H9 (cell line): ENCODE measurements at regions not wholly inside any gene's neighbourhood (a gene's known extent, or its start where the extent isn't known, plus 50 kb on each side); places are given as distances from the start of the nearest gene placed in this dataset.

Experiments
- DNase-seq: peaks from one replicate; pipeline ENCODE4 v3.0.0-alpha.2; 2017
- H2AFZ ChIP-seq: one replicate; pipeline ENCODE4 v1.6.1; 2013; ENCODE audit warnings: mild to moderate bottlenecking, low read length, control low read depth, moderate library complexity
- H2AK5ac ChIP-seq: 2 replicates; pipeline ENCODE4 v1.6.1; 2013; ENCODE audit warnings: low read length, control low read depth, mixed read lengths; ENCODE audit not compliant: insufficient read length
- H2BK120ac ChIP-seq: one replicate; pipeline ENCODE4 v1.6.1; 2013; ENCODE audit warnings: low read depth, mild to moderate bottlenecking, low read length, control low read depth, inconsistent platforms; ENCODE audit not compliant: poor library complexity, severe bottlenecking
- H2BK12ac ChIP-seq: 2 replicates; pipeline ENCODE4 v1.6.1; 2013; ENCODE audit warnings: low read length, control low read depth, mixed read lengths, low read depth; ENCODE audit not compliant: insufficient read length
- H2BK15ac ChIP-seq: 2 replicates; pipeline ENCODE4 v1.6.1; 2013; ENCODE audit warnings: low read depth, low read length, control low read depth
- H2BK20ac ChIP-seq: one replicate; pipeline ENCODE4 v1.6.1; 2013; ENCODE audit warnings: low read depth, mild to moderate bottlenecking, low read length, control low read depth, inconsistent platforms; ENCODE audit not compliant: poor library complexity, severe bottlenecking
- H2BK5ac ChIP-seq: 2 replicates; pipeline ENCODE4 v1.6.1; 2013; ENCODE audit warnings: low read length, control low read depth, mixed read lengths; ENCODE audit not compliant: insufficient read length
- H3K14ac ChIP-seq: 2 replicates; pipeline ENCODE4 v1.6.1; 2013; ENCODE audit warnings: low read length, control low read depth; ENCODE audit not compliant: insufficient read depth
- H3K18ac ChIP-seq: 2 replicates; pipeline ENCODE4 v1.6.1; 2013; ENCODE audit warnings: low read depth, mild to moderate bottlenecking, mixed read lengths, low read length, control low read depth; ENCODE audit not compliant: insufficient read length
- H3K23ac ChIP-seq: 2 replicates; pipeline ENCODE4 v1.6.1; 2013; ENCODE audit warnings: low read length, control low read depth, mixed read lengths, low read depth; ENCODE audit not compliant: insufficient read length
- H3K23me2 ChIP-seq: 2 replicates; pipeline ENCODE4 v1.6.1; 2013; ENCODE audit warnings: low read depth, mild to moderate bottlenecking, mixed read lengths, low read length, control low read depth; ENCODE audit not compliant: insufficient read length, poor library complexity, severe bottlenecking
- H3K27ac ChIP-seq: 2 replicates; pipeline ENCODE4 v1.5.1; 2013; ENCODE audit warnings: low read length, control low read depth, mixed read lengths, low read depth; ENCODE audit not compliant: insufficient read length
- H3K27me3 ChIP-seq: 2 replicates; pipeline ENCODE4 v1.6.1; 2013; ENCODE audit warnings: low read length, control low read depth, inconsistent platforms; ENCODE audit not compliant: insufficient read depth
- H3K4ac ChIP-seq: 2 replicates; pipeline ENCODE4 v1.6.1; 2013; ENCODE audit warnings: low read depth, mild to moderate bottlenecking, control low read depth, inconsistent platforms, low read length, moderate library complexity
- H3K4me1 ChIP-seq: 2 replicates; pipeline ENCODE4 v1.6.1; 2013; ENCODE audit warnings: low read length, control low read depth, inconsistent platforms; ENCODE audit not compliant: insufficient read depth
- H3K4me2 ChIP-seq: 2 replicates; pipeline ENCODE4 v1.6.1; 2013; ENCODE audit warnings: low read length, control low read depth, mixed read lengths; ENCODE audit not compliant: insufficient read length, insufficient read depth
- H3K56ac ChIP-seq: 2 replicates; pipeline ENCODE4 v1.6.1; 2013; ENCODE audit warnings: low read depth, mild to moderate bottlenecking, mixed read lengths, low read length, control low read depth; ENCODE audit not compliant: insufficient read length
- H3K79me1 ChIP-seq: 2 replicates; pipeline ENCODE4 v1.6.1; 2013; ENCODE audit warnings: low read depth, mild to moderate bottlenecking, moderate library complexity, low read length, control low read depth, inconsistent platforms; ENCODE audit not compliant: insufficient read depth, poor library complexity, severe bottlenecking
- H3K79me2 ChIP-seq: 2 replicates; pipeline ENCODE4 v1.6.1; 2013; ENCODE audit warnings: low read length, control low read depth, inconsistent platforms; ENCODE audit not compliant: insufficient read depth
- H3K9ac ChIP-seq: 2 replicates; pipeline ENCODE4 v1.6.1; 2013; ENCODE audit warnings: low read length, control low read depth, mixed read lengths; ENCODE audit not compliant: insufficient read length; ENCODE audit errors: extremely low read depth
- H3K9me3 ChIP-seq: one replicate; pipeline ENCODE4 v1.6.1; 2013; ENCODE audit warnings: low read depth, low read length, inconsistent platforms; ENCODE audit not compliant: control insufficient read depth
- H3T11ph ChIP-seq: one replicate; pipeline ENCODE4 v1.6.1; 2013; ENCODE audit warnings: mild to moderate bottlenecking, low read length, control low read depth, inconsistent platforms
- H4K20me1 ChIP-seq: one replicate; pipeline ENCODE4 v1.6.1; 2013; ENCODE audit not compliant: control insufficient read depth, insufficient read length, insufficient read depth
- H4K5ac ChIP-seq: 2 replicates; pipeline ENCODE4 v1.6.1; 2013; ENCODE audit warnings: low read depth, mild to moderate bottlenecking, mixed read lengths, low read length, control low read depth; ENCODE audit not compliant: insufficient read length
- H4K8ac ChIP-seq: replicated peaks from 2 replicates; pipeline ENCODE4 v1.6.1; 2013; ENCODE audit warnings: low read length, control low read depth, mixed read lengths, low read depth; ENCODE audit not compliant: insufficient read length
- H4K91ac ChIP-seq: 2 replicates; pipeline ENCODE4 v1.6.1; 2013; ENCODE audit warnings: low read depth, mild to moderate bottlenecking, moderate library complexity, mixed read lengths, low read length, control low read depth; ENCODE audit not compliant: insufficient read length
- H3K27ac Mint-ChIP-seq, 3 experiments: 2 replicates in 2 of 3; 3 replicates in 1 of 3; pipeline ENCODE4 v1.8.0; 2020 to 2021; ENCODE audit warnings: mixed read lengths in 3 of 3, mild to moderate bottlenecking in 1 of 3, moderate library complexity in 1 of 3
- H3K27me3 Mint-ChIP-seq: 2 replicates; pipeline ENCODE4 v1.8.0; 2021; ENCODE audit warnings: low read depth, mild to moderate bottlenecking, moderate library complexity, mixed read lengths
- H3K36me3 Mint-ChIP-seq, 3 experiments: 2 replicates in 2 of 3; 3 replicates in 1 of 3; pipeline ENCODE4 v1.8.0; 2020 to 2021; ENCODE audit warnings: low read depth in 3 of 3, mixed read lengths in 3 of 3; ENCODE audit not compliant: insufficient read depth in 1 of 3
- H3K4me1 Mint-ChIP-seq, 2 experiments: 2 replicates each; pipeline ENCODE4 v1.8.0; 2020; ENCODE audit warnings: mixed read lengths in 2 of 2
- H3K4me3 Mint-ChIP-seq, 2 experiments: 2 replicates in 1 of 2; 3 replicates in 1 of 2; pipeline ENCODE4 v1.8.0; 2020 to 2021; ENCODE audit warnings: mild to moderate bottlenecking in 2 of 2, mixed read lengths in 2 of 2, moderate library complexity in 1 of 2
- H3K9me3 Mint-ChIP-seq, 2 experiments: 2 replicates in 1 of 2; 3 replicates in 1 of 2; pipeline ENCODE4 v1.8.0; 2020; ENCODE audit warnings: mild to moderate bottlenecking in 2 of 2, mixed read lengths in 2 of 2, moderate library complexity in 1 of 2
- CTCF ChIP-seq: fragments of 200-600 bp; sonication (generic); conservative IDR thresholded peaks from 3 replicates; pipeline ENCODE4 v1.8.0; 2021; ENCODE audit warnings: antibody characterized with exemption, mild to moderate bottlenecking
- whole genome bisulfite sequencing: extraction: QIAGEN DNeasy Blood & Tissue Kit; methylation state at CpG from one replicate; pipeline ENCODE4 v1.1.7; 2013; ENCODE audit warnings: missing lambda C conversion rate, low lambda C conversion rate, mixed read lengths; ENCODE audit not compliant: insufficient read length; ENCODE audit errors: extremely low coverage; 5-methylcytosine and 5-hydroxymethylcytosine counted together

- no peak overlapping the region for H3K9ac ChIP-seq
- no peak overlapping the region for H3K27ac ChIP-seq
- H3T11ph ChIP-seq, result no peak overlapping the region
- Mint-ChIP-seq H3K36me3 (peaks cover 17 to 32% (median 27%) of the 10 kb centered on the region in 3 experiments), H3K27ac (no peak overlapping the region), H3K4me3 (no peak overlapping the region), H3K9me3 (peaks cover 29% of the 10 kb centered on the region in 2 experiments), H3K4me1 (peaks cover 5 to 6% of the 10 kb centered on the region in 2 experiments), H3K27me3 (no peaks in the 10 kb centered on the region)
- DNase-seq, result no peak
- no peak overlapping the region for H2BK15ac ChIP-seq
- no peak overlapping the region for H2BK12ac ChIP-seq
- no peak overlapping the region for H3K18ac ChIP-seq
- no peak overlapping the region for H2BK120ac ChIP-seq
- H2BK5ac ChIP-seq, result no peak overlapping the region
- no peak overlapping the region for H2AK5ac ChIP-seq
- no peak overlapping the region for H3K23ac ChIP-seq
- H3K4me2 ChIP-seq, result no peak overlapping the region
- H4K8ac ChIP-seq, result no peak overlapping the region
- no peaks in the 10 kb centered on the region for H3K9me3 ChIP-seq
- no peak overlapping the region for H3K14ac ChIP-seq
- H3K79me2 ChIP-seq, result no peaks in the 10 kb centered on the region
- H2BK20ac ChIP-seq, result no peak overlapping the region
- WGBS, result no CpG with 5 or more reads among the region's 2 CpGs
- no peaks in the 10 kb centered on the region for H4K20me1 ChIP-seq
- no peak overlapping the region for H4K5ac ChIP-seq
- no peaks in the 10 kb centered on the region for H3K27me3 ChIP-seq
- no peak overlapping the region for H4K91ac ChIP-seq
- H3K23me2 ChIP-seq, result no peaks in the 10 kb centered on the region
- no peak for TF ChIP-seq CTCF
- no peak overlapping the region for H2AFZ ChIP-seq
- H3K56ac ChIP-seq, result no peak overlapping the region
- no peaks in the 10 kb centered on the region for H3K79me1 ChIP-seq
- H3K4ac ChIP-seq, result no peak overlapping the region
- H3K4me1 ChIP-seq, result peaks cover 2% of the 10 kb centered on the region; the same call in 1 of the 2 replicates
Observed at GRCh38 chr21:27555996-27556395, 589.1 kb upstream of the ADAMTS5 start.
